PC-9 (cell line): ENCODE measurements at regions not wholly inside any gene's neighbourhood (a gene's known extent, or its start where the extent isn't known, plus 50 kb on each side); places are given as distances from the start of the nearest gene placed in this dataset.

Experiments
- CTCF ChIP-seq: fragments of 200-600 bp; sonication (generic); conservative IDR thresholded peaks from 2 replicates; pipeline ENCODE4 v1.6.1; 2017; ENCODE audit warnings: mixed run types, antibody characterized with exemption, mild to moderate bottlenecking, moderate library complexity
- EZH2 ChIP-seq: fragments of 200-600 bp; sonication (generic); IDR thresholded peaks from 2 replicates; pipeline ENCODE4 v1.8.0; 2017; ENCODE audit warnings: antibody characterized with exemption, low read depth

- TF ChIP-seq CTCF (no peak), EZH2 (no peak)
These were observed 486.8 kb downstream of the KLF12 start for GRCh38 chr13:73647417-73647816.
